NB4 (cell line): ENCODE measurements at regions not wholly inside any gene's neighbourhood (a gene's known extent, or its start where the extent isn't known, plus 50 kb on each side); places are given as distances from the start of the nearest gene placed in this dataset.

Source experiments
- DNase-seq: peaks from one replicate; pipeline ENCODE4 v3.0.0; 2010; ENCODE audit warnings: low read depth
- H3K4me3 ChIP-seq: one replicate; pipeline ENCODE4 v1.5.1; 2011; ENCODE audit warnings: mild to moderate bottlenecking, low read depth, low read length, moderate library complexity
- CTCF ChIP-seq: IDR thresholded peaks from one replicate; pipeline ENCODE4 v1.5.1; 2012; ENCODE audit warnings: low read depth, low read length
- MAX ChIP-seq: IDR thresholded peaks from 2 replicates; pipeline ENCODE4 v1.6.1; 2011; ENCODE audit warnings: low read depth, low read length
- MYC ChIP-seq: IDR thresholded peaks from 2 replicates; pipeline ENCODE4 v1.6.1; 2011; ENCODE audit warnings: low read depth, low read length
- POLR2A ChIP-seq: IDR thresholded peaks from 2 replicates; pipeline ENCODE4 v1.6.1; 2011; ENCODE audit warnings: mild to moderate bottlenecking; ENCODE audit not compliant: insufficient read length; ENCODE audit errors: extremely low read depth

GRCh38 chr13:99034333-99035085 is 56.6 kb upstream of the DOCK9 start:
- no peak for DNase-seq
- TF ChIP-seq POLR2A (no peak), MAX (no peak), CTCF (no peak), MYC (no peak)

GRCh38 chr13:99035715-99036114 is 57.9 kb upstream of the DOCK9 start:
- DNase-seq: no peak
- TF ChIP-seq MYC (no peak), POLR2A (no peak), CTCF (no peak), MAX (no peak)
- no peak overlapping the region for H3K4me3 ChIP-seq

More at GRCh38 chr13:99034333-99035085, 56.6 kb upstream of the DOCK9 start:
- H3K4me3 ChIP-seq: no peak overlapping the region

- no peak for DNase-seq
- TF ChIP-seq MAX (no peak), POLR2A (no peak), CTCF (no peak), MYC (no peak)
- no peak overlapping the region for H3K4me3 ChIP-seq
Observed at GRCh38 chr13:99037756-99038155, 59.9 kb upstream of the DOCK9 start.

- H3K4me3 ChIP-seq: no peak overlapping the region
- TF ChIP-seq CTCF: no peak
- TF ChIP-seq MAX: no peak
- TF ChIP-seq POLR2A: no peak
- TF ChIP-seq MYC: no peak
- no peak for DNase-seq
Observed at GRCh38 chr13:99039718-99040280, 61.9 kb upstream of the DOCK9 start.

- DNase-seq: no peak
- TF ChIP-seq POLR2A: no peak
- no peak for TF ChIP-seq MYC
- no peak for TF ChIP-seq CTCF
- TF ChIP-seq MAX: no peak
- no peak overlapping the region for H3K4me3 ChIP-seq
Observed at GRCh38 chr13:99040536-99041131, 62.8 kb upstream of the DOCK9 start.
